H1 (cell line): ENCODE measurements at regions not wholly inside any gene's neighbourhood (a gene's known extent, or its start where the extent isn't known, plus 50 kb on each side); places are given as distances from the start of the nearest gene placed in this dataset.
"Not testable (repeated sequence)": the region's sequence is repeated elsewhere in the genome, so short reads cannot be mapped to it uniquely, and the experiment has no call there.

Experiments
- CTCF ChIA-PET: fragments of 300-600 bp; sonication (Branson Sonifier 250); formaldehyde crosslinking; loops from one replicate; lab custom pipeline; 2021; ENCODE audit not compliant: partially characterized antibody; lab: Charles Lee
- POLR2A ChIA-PET: fragments of 300-600 bp; sonication (Branson Sonifier 250); formaldehyde crosslinking; loops from one replicate; lab custom pipeline; 2021; ENCODE audit warnings: inconsistent platforms; ENCODE audit not compliant: partially characterized antibody; lab: Charles Lee
- DNase-seq, 2 experiments: peaks; one replicate each; pipeline versions ENCODE4 v3.0.0 to v3.0.0-alpha.2; 2010 to 2022; ENCODE audit warnings: low spot score in 2 of 2, low read depth in 1 of 2, mixed read lengths in 1 of 2
- FAIRE-seq: peaks from 2 replicates; lab custom pipeline; 2011; peaks lifted over from hg19 to GRCh38; lab: Jason Lieb, UNC
- H2AFZ ChIP-seq: 2 replicates; pipeline ENCODE4 v1.8.1; 2012; ENCODE audit warnings: low read length, inconsistent platforms
- H2AK5ac ChIP-seq: 2 replicates; pipeline ENCODE4 v1.6.1; 2013; ENCODE audit warnings: low read depth, low read length
- H2BK120ac ChIP-seq: replicated peaks from 2 replicates; pipeline ENCODE3; 2013; ENCODE audit warnings: low read depth, low read length, inconsistent platforms
- H2BK12ac ChIP-seq: 2 replicates; pipeline ENCODE4 v1.6.1; 2013; ENCODE audit warnings: low read depth, low read length
- H2BK15ac ChIP-seq: 2 replicates; pipeline ENCODE4 v1.6.1; 2013; ENCODE audit warnings: low read length
- H2BK20ac ChIP-seq: 2 replicates; pipeline ENCODE4 v1.6.1; 2013; ENCODE audit warnings: low read length
- H2BK5ac ChIP-seq: 2 replicates; pipeline ENCODE4 v1.6.1; 2013; ENCODE audit warnings: low read depth, low read length
- H3K14ac ChIP-seq: 2 replicates; pipeline ENCODE4 v1.6.1; 2013; ENCODE audit warnings: inconsistent platforms; ENCODE audit not compliant: insufficient read length
- H3K18ac ChIP-seq: 2 replicates; pipeline ENCODE4 v1.6.1; 2013; ENCODE audit warnings: low read length; ENCODE audit errors: extremely low read depth
- H3K23ac ChIP-seq: 2 replicates; pipeline ENCODE4 v1.6.1; 2013; ENCODE audit warnings: inconsistent platforms; ENCODE audit not compliant: insufficient read length
- H3K23me2 ChIP-seq: 2 replicates; pipeline ENCODE4 v1.6.1; 2013; ENCODE audit warnings: low read depth, low read length
- H3K27ac ChIP-seq: 2 replicates; pipeline ENCODE4 v1.6.1; 2011; ENCODE audit warnings: low read depth, low read length, inconsistent platforms
- H3K27me3 ChIP-seq, 4 experiments: replicated peaks in 1 of 4; 1 replicate in 1 of 4; 2 replicates in 3 of 4; pipeline versions ENCODE4 v1.6.1 to v1.8.1; 2011 to 2013; ENCODE audit warnings: low read length in 3 of 4, mild to moderate bottlenecking in 3 of 4, inconsistent platforms in 2 of 4, mixed read lengths in 2 of 4, moderate library complexity in 1 of 4; ENCODE audit not compliant: control insufficient read depth in 3 of 4, insufficient read depth in 3 of 4; ENCODE audit errors: extremely low read depth in 1 of 4
- H3K36me3 ChIP-seq, 4 experiments: 2 replicates each; pipeline versions ENCODE4 v1.6.1 to v1.8.1; 2011 to 2013; ENCODE audit warnings: mild to moderate bottlenecking in 4 of 4, low read length in 3 of 4, moderate library complexity in 2 of 4, control low read depth in 1 of 4, inconsistent platforms in 1 of 4; ENCODE audit not compliant: insufficient read depth in 4 of 4, control insufficient read depth in 2 of 4
- H3K4ac ChIP-seq: replicated peaks from 2 replicates; pipeline ENCODE3; 2013; ENCODE audit warnings: low read length, low read depth, mixed read lengths, inconsistent platforms; ENCODE audit not compliant: insufficient read length
- H3K4me1 ChIP-seq, 4 experiments: replicated peaks in 1 of 4; 1 replicate in 1 of 4; 2 replicates in 3 of 4; pipeline versions ENCODE4 v1.6.1 to v1.8.1; 2011 to 2013; ENCODE audit warnings: low read length in 3 of 4, inconsistent platforms in 2 of 4, mixed read lengths in 1 of 4; ENCODE audit not compliant: insufficient read depth in 4 of 4, control insufficient read depth in 3 of 4
- H3K4me2 ChIP-seq, 2 experiments: 2 replicates each; pipeline versions ENCODE4 v1.6.1 to v1.8.1; 2011 to 2013; ENCODE audit warnings: low read depth in 2 of 2, low read length in 2 of 2, control low read depth in 1 of 2, inconsistent platforms in 1 of 2, mild to moderate bottlenecking in 1 of 2; ENCODE audit not compliant: insufficient read depth in 1 of 2
- H3K4me3 ChIP-seq, 4 experiments: fragments of 200-600, 300-600 bp in 1 of 4; sonication (generic), shearing (Covaris generic), sonication (Bioruptor Twin) in 1 of 4; 2 replicates each; pipeline versions ENCODE4 v1.5.1 to v1.8.1; 2011 to 2016; ENCODE audit warnings: low read length in 4 of 4, low read depth in 3 of 4, control low read depth in 2 of 4, inconsistent platforms in 2 of 4, mild to moderate bottlenecking in 2 of 4, mixed read lengths in 1 of 4, moderate library complexity in 1 of 4; ENCODE audit not compliant: insufficient read depth in 2 of 4; ENCODE audit errors: extremely low read depth in 1 of 4
- H3K56ac ChIP-seq: replicated peaks from 2 replicates; pipeline ENCODE3; 2013; ENCODE audit warnings: low read depth, mild to moderate bottlenecking, mixed read lengths, low read length, inconsistent platforms; ENCODE audit not compliant: insufficient read length
- H3K79me1 ChIP-seq: 2 replicates; pipeline ENCODE4 v1.6.1; 2013; ENCODE audit warnings: low read depth, low read length, control low read depth
- H3K79me2 ChIP-seq, 2 experiments: 2 replicates each; pipeline versions ENCODE4 v1.6.1 to v1.8.1; 2012 to 2013; ENCODE audit warnings: low read length in 2 of 2, mild to moderate bottlenecking in 2 of 2, inconsistent platforms in 1 of 2; ENCODE audit not compliant: insufficient read depth in 2 of 2, control insufficient read depth in 1 of 2
- H3K9ac ChIP-seq, 4 experiments: replicated peaks in 1 of 4; 1 replicate in 1 of 4; 2 replicates in 3 of 4; pipeline versions ENCODE4 v1.6.1 to v1.8.1; 2011 to 2013; ENCODE audit warnings: low read depth in 3 of 4, low read length in 3 of 4, control low read depth in 2 of 4, mild to moderate bottlenecking in 2 of 4, moderate library complexity in 2 of 4, inconsistent platforms in 1 of 4; ENCODE audit errors: extremely low read depth in 1 of 4
- H3K9me3 ChIP-seq, 2 experiments: 2 replicates each; pipeline versions ENCODE4 v1.6.1 to v1.8.1; 2012 to 2013; ENCODE audit warnings: mild to moderate bottlenecking in 2 of 2, moderate library complexity in 2 of 2, control low read depth in 1 of 2, inconsistent platforms in 1 of 2, low read depth in 1 of 2, low read length in 1 of 2, mixed read lengths in 1 of 2; ENCODE audit not compliant: insufficient read depth in 2 of 2
- H4K20me1 ChIP-seq, 2 experiments: replicated peaks in 1 of 2; 2 replicates each; pipeline versions ENCODE3 to v1.8.1; 2011 to 2013; ENCODE audit warnings: inconsistent platforms in 2 of 2, low read length in 2 of 2, mild to moderate bottlenecking in 1 of 2; ENCODE audit not compliant: insufficient read depth in 2 of 2, control insufficient read depth in 1 of 2
- H4K5ac ChIP-seq: 2 replicates; pipeline ENCODE4 v1.6.1; 2013; ENCODE audit warnings: low read length, low read depth, mixed read lengths, inconsistent platforms; ENCODE audit not compliant: insufficient read length
- H4K8ac ChIP-seq: 2 replicates; pipeline ENCODE4 v1.8.0; 2013; ENCODE audit warnings: mild to moderate bottlenecking, moderate library complexity, low read length, inconsistent platforms; ENCODE audit not compliant: insufficient read depth; ENCODE audit errors: extremely low read depth
- H4K91ac ChIP-seq: replicated peaks from 2 replicates; pipeline ENCODE3; 2013; ENCODE audit warnings: low read length, mixed read lengths, inconsistent platforms; ENCODE audit not compliant: insufficient read length
- WGBS, 2 experiments: shearing (Covaris generic) in 1 of 2; methylation state at CpG; one replicate each; pipeline versions ENCODE4 v1.1.6 to v1.1.7; 2013 to 2015; ENCODE audit warnings: low lambda C conversion rate in 2 of 2, mixed read lengths in 2 of 2, inconsistent platforms in 1 of 2, low coverage in 1 of 2, missing lambda C conversion rate in 1 of 2; ENCODE audit not compliant: insufficient replicate concordance in 2 of 2, insufficient coverage in 1 of 2, insufficient read length in 1 of 2; ENCODE audit errors: extremely low coverage in 1 of 2, missing lambda C conversion rate in 1 of 2; 5-methylcytosine and 5-hydroxymethylcytosine counted together

DNA sequence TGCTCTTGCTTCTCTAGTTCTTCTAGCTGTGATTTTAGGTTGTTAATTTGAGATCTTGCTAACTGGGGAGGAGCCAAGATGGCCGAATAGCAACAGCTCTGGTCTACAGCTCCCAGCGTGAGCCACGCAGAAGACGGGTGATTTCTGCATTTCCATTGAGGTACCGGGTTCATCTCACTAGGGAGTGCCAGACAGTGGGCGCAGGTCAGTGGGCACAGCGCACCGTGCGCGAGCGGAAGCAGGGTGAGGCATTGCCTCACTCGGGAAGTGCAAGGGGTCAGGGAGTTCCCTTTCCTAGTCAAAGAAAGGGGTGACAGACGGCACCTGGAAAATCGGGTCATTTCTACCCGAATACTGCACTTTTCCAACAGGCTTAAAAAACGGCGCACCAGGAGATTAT is 256.6 kb upstream of the PELI2 start:
- Histone ChIP-seq H3K4me3 (peak overlapping the region in 1 of 4 experiments; percentile 28; a peak in 1 of 8 replicates), H3K9me3 (peaks cover 15 to 26% of the 10 kb centered on the region in 2 experiments; a peak in 3 of 4 replicates)
- CTCF ChIA-PET: interaction anchor here (0.9 to 2.1 kb wide), 2 partner anchors 155 to 433 kb away, joined by 3 to 5 read pairs; no protein-coding TSS in a partner anchor
- H3K23me2 ChIP-seq, H3K14ac ChIP-seq, H2BK15ac ChIP-seq, H2AK5ac ChIP-seq, H4K5ac ChIP-seq, H2BK120ac ChIP-seq, H2BK20ac ChIP-seq, H4K20me1 ChIP-seq, H2BK5ac ChIP-seq, FAIRE-seq, H3K23ac ChIP-seq, H3K56ac ChIP-seq, H2BK12ac ChIP-seq, H3K27ac ChIP-seq, H4K91ac ChIP-seq, POLR2A ChIA-PET, H3K18ac ChIP-seq, H3K4me2 ChIP-seq, H3K4ac ChIP-seq, H3K4me1 ChIP-seq, H2AFZ ChIP-seq, H3K36me3 ChIP-seq, H3K9ac ChIP-seq, H3K27me3 ChIP-seq, H4K8ac ChIP-seq, H3K79me1 ChIP-seq, H3K79me2 ChIP-seq, DNase-seq: not testable (repeated sequence)
- 95% methylated on average over 16 of the region's 17 CpGs; no CpG with 5 or more reads in 1 of the 2 experiments for WGBS, 2 experiments
